Mucosa of descending colon (tissue), 3 donors: ENCODE measurements at regions not wholly inside any gene's neighbourhood (a gene's known extent, or its start where the extent isn't known, plus 50 kb on each side); places are given as distances from the start of the nearest gene placed in this dataset.

Source experiments
- ATAC-seq: fragments of 200-7000 bp; cut with Tn5 transposase; one replicate; pipeline ENCODE4 v1.9.1; 2020; ENCODE audit warnings: mild to moderate bottlenecking, moderate library complexity
- DNase-seq, 3 donors: peaks; one replicate each; pipeline ENCODE4 v3.0.0-alpha.2; 2020
- H3K36me3 ChIP-seq: fragments of 200-600 bp; one replicate; pipeline ENCODE4 v1.8.0; 2021; ENCODE audit warnings: low read depth, mild to moderate bottlenecking
- H3K4me1 ChIP-seq: fragments of 200-600 bp; one replicate; pipeline ENCODE4 v1.8.0; 2021; ENCODE audit warnings: low read depth, mild to moderate bottlenecking
- H3K4me3 ChIP-seq: fragments of 200-600 bp; one replicate; pipeline ENCODE4 v1.8.0; 2021; ENCODE audit warnings: mild to moderate bottlenecking
- H3K9me3 ChIP-seq: fragments of 200-600 bp; one replicate; pipeline ENCODE4 v1.8.0; 2021; ENCODE audit warnings: mild to moderate bottlenecking
- CTCF ChIP-seq: fragments of 200-600 bp; IDR thresholded peaks from one replicate; pipeline ENCODE4 v1.8.0; 2022; ENCODE audit warnings: antibody characterized with exemption, mild to moderate bottlenecking
- intact Hi-C, 2 donors: fragments of 100-400 bp; cut with DNase I in 1 of 2; cut with micrococcal nuclease in 1 of 2; formaldehyde crosslinking; loops; one replicate each; pipeline versions ENCODE4 v1.11.0 to v1.11.1; 2022; cut with DNase I, micrococcal nuclease
- donor health status: DM: no; HTN: no; CAD: no; lungs with moderate emphysema.
- donor health status: DM: no; HTN: no; CAD: no.
- donor health status: DM: no; HTN: yes; CAD: no.

GRCh38 chr2:22196806-22197205, 1073.0 kb downstream of the TDRD15 start:
- H3K4me1 ChIP-seq: no peaks in the 10 kb centered on the region
- ATAC-seq (no peak), DNase-seq (no peak)
- no peaks in the 10 kb centered on the region for H3K36me3 ChIP-seq
- H3K4me3 ChIP-seq: no peak overlapping the region
- TF ChIP-seq CTCF: no peak
- H3K9me3 ChIP-seq: no peaks in the 10 kb centered on the region
- intact Hi-C loops: no loop called here

- Histone ChIP-seq H3K36me3 (no peaks in the 10 kb centered on the region), H3K9me3 (no peaks in the 10 kb centered on the region), H3K4me1 (no peaks in the 10 kb centered on the region), H3K4me3 (no peak overlapping the region)
- no peak for TF ChIP-seq CTCF
- intact Hi-C loops: no loop called here
- DNase-seq: no peak
- ATAC-seq: no peak
Measured at GRCh38 chr2:22198381-22199283, 1074.9 kb downstream of the TDRD15 start.

GRCh38 chr2:22199994-22200393, 1076.2 kb downstream of the TDRD15 start:
- Histone ChIP-seq H3K4me3 (no peak overlapping the region), H3K4me1 (no peaks in the 10 kb centered on the region), H3K9me3 (no peaks in the 10 kb centered on the region), H3K36me3 (no peaks in the 10 kb centered on the region)
- ATAC-seq (no peak), DNase-seq (no peak)
- no peak for TF ChIP-seq CTCF
- intact Hi-C loops: no loop called here

- intact Hi-C loops: no loop called here
- no peaks in the 10 kb centered on the region for H3K9me3 ChIP-seq
- no peak for ATAC-seq
Measured at GRCh38 chr2:22209545-22209944, 1085.8 kb downstream of the TDRD15 start.

GRCh38 chr2:22213237-22213636, 1089.5 kb downstream of the TDRD15 start:
- no peaks in the 10 kb centered on the region for H3K36me3 ChIP-seq
- TF ChIP-seq CTCF: no peak

More at GRCh38 chr2:22209545-22209944, 1085.8 kb downstream of the TDRD15 start:
- DNase-seq: no peak
- no peak for TF ChIP-seq CTCF
- Histone ChIP-seq H3K36me3 (no peaks in the 10 kb centered on the region), H3K4me1 (no peaks in the 10 kb centered on the region), H3K4me3 (no peak overlapping the region)

More at GRCh38 chr2:22213237-22213636, 1089.5 kb downstream of the TDRD15 start:
- H3K4me3 ChIP-seq: no peak overlapping the region
- intact Hi-C loops: no loop called here
- no peak for ATAC-seq
- DNase-seq: no peak
- H3K4me1 ChIP-seq: no peaks in the 10 kb centered on the region
- no peaks in the 10 kb centered on the region for H3K9me3 ChIP-seq
